Uterus (tissue), 3 donors: ENCODE measurements at regions not wholly inside any gene's neighbourhood (a gene's known extent, or its start where the extent isn't known, plus 50 kb on each side); places are given as distances from the start of the nearest gene placed in this dataset.

Source experiments
- DNase-seq, 2 donors: peaks; one replicate each; pipeline ENCODE4 v3.0.0-alpha.2; 2019 to 2020
- H3K27ac ChIP-seq, 2 donors: fragments of 200-600 bp; sonication (generic); 1 replicate in 1 of 2; 2 replicates in 1 of 2; pipeline ENCODE4 v1.5.1; 2016 to 2018
- H3K27me3 ChIP-seq, 2 donors: fragments of 200-600 bp; sonication (generic); one replicate each; pipeline ENCODE4 v1.5.1; 2018 to 2019; ENCODE audit warnings: control low read depth in 1 of 2
- H3K36me3 ChIP-seq, 2 donors: fragments of 200-600 bp; sonication (generic); one replicate each; pipeline ENCODE4 v1.5.1; 2019; ENCODE audit warnings: control low read depth in 1 of 2
- H3K4me1 ChIP-seq, 2 donors: fragments of 200-600 bp; sonication (generic); one replicate each; pipeline ENCODE4 v1.5.1; 2018 to 2019; ENCODE audit warnings: control low read depth in 1 of 2
- H3K4me3 ChIP-seq, 2 donors: fragments of 200-600 bp; sonication (generic); 1 replicate in 1 of 2; 2 replicates in 1 of 2; pipeline ENCODE4 v1.5.1; 2018 to 2019; ENCODE audit warnings: mild to moderate bottlenecking in 1 of 2
- H3K9me3 ChIP-seq, 2 donors: fragments of 200-600 bp; sonication (generic); one replicate each; pipeline ENCODE4 v1.5.1; 2019; ENCODE audit warnings: control low read depth in 1 of 2
- POLR2A ChIP-seq, 2 donors: fragments of 450-650 bp; IDR thresholded peaks; one replicate each; pipeline ENCODE4 v1.6.1; 2016; ENCODE audit warnings: antibody characterized with exemption in 2 of 2, mild to moderate bottlenecking in 1 of 2, moderate library complexity in 1 of 2
- intact Hi-C: fragments of 100-400 bp; cut with DNase I; formaldehyde crosslinking; loops from one replicate; pipeline ENCODE4 v1.15.1; 2023; ENCODE audit warnings: low total_unique reads
- TF ChIP-seq, protein P1 (sequence below), 4 experiments: fragments of 200-600 bp in 2 of 4; fragments of 450-650 bp in 2 of 4; sonication (generic) in 2 of 4; IDR thresholded peaks; one replicate each; pipeline ENCODE4 v1.5.1; 2016 to 2019; ENCODE audit warnings: antibody characterized with exemption in 4 of 4, mild to moderate bottlenecking in 2 of 4, moderate library complexity in 1 of 4
- donor health status: DM: yes; HTN: yes; CAD: no.

DNA sequence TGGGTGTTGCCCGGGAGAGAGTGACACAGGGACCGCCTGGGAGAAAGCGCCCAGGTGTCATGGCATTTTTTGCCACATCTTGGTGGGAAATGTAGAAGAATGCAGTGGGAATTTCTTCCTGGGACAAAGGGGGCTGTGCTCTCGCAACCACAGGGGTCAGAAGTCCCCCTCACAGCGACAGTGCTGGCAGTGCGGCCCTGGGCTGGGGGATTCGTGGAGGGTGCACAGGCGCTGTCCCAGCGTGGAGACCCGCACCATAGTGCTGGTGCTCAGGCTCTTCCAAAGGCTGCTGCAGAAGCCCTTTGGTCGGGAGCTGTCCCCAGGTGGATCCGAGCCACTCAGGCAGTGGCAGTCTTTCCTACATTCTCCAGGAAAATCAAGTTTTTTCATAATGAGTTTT lies 128.8 kb upstream of the SOX11 start:
- Histone ChIP-seq H3K9me3 (no peaks in the 10 kb centered on the region), H3K27me3 (no peaks in the 10 kb centered on the region), H3K27ac (no peak overlapping the region), H3K4me3 (no peak overlapping the region), H3K4me1 (no peaks in the 10 kb centered on the region), H3K36me3 (no peaks in the 10 kb centered on the region)
- no peak for DNase-seq
- intact Hi-C loops = no loop called here
- TF ChIP-seq, protein P1, sequence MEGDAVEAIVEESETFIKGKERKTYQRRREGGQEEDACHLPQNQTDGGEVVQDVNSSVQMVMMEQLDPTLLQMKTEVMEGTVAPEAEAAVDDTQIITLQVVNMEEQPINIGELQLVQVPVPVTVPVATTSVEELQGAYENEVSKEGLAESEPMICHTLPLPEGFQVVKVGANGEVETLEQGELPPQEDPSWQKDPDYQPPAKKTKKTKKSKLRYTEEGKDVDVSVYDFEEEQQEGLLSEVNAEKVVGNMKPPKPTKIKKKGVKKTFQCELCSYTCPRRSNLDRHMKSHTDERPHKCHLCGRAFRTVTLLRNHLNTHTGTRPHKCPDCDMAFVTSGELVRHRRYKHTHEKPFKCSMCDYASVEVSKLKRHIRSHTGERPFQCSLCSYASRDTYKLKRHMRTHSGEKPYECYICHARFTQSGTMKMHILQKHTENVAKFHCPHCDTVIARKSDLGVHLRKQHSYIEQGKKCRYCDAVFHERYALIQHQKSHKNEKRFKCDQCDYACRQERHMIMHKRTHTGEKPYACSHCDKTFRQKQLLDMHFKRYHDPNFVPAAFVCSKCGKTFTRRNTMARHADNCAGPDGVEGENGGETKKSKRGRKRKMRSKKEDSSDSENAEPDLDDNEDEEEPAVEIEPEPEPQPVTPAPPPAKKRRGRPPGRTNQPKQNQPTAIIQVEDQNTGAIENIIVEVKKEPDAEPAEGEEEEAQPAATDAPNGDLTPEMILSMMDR (IDR thresholded peaks at IDR 0.05) = no peak
- no peak for TF ChIP-seq POLR2A (IDR thresholded peaks at IDR 0.05)

DNA sequence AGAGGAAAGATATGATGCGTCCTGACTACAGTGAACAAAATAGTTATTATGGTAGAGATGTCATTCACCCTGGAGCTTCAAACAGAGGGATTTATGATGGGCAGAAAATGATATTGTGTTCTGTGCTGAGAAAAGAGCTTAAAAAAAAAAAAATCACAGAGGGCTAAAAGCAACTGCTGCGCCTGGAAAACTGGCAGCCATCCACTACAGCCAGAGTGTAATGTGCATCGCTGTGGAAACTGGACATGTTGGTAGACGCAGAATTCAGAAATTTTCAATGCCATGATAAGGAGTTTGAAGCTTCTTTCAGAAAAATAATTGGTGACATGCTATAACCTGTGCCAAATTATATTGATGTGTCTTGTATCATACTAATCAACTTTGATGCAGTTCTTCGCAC lies 122.9 kb upstream of the SOX11 start:
- Histone ChIP-seq H3K27ac (no peak overlapping the region), H3K36me3 (no peaks in the 10 kb centered on the region), H3K4me1 (no peaks in the 10 kb centered on the region), H3K4me3 (no peak overlapping the region), H3K9me3 (no peaks in the 10 kb centered on the region), H3K27me3 (no peaks in the 10 kb centered on the region)
- intact Hi-C loops = no loop called here
- TF ChIP-seq, protein P1 (IDR thresholded peaks at IDR 0.05) = no peak
- no peak for TF ChIP-seq POLR2A (IDR thresholded peaks at IDR 0.05)
- DNase-seq = no peak

DNA sequence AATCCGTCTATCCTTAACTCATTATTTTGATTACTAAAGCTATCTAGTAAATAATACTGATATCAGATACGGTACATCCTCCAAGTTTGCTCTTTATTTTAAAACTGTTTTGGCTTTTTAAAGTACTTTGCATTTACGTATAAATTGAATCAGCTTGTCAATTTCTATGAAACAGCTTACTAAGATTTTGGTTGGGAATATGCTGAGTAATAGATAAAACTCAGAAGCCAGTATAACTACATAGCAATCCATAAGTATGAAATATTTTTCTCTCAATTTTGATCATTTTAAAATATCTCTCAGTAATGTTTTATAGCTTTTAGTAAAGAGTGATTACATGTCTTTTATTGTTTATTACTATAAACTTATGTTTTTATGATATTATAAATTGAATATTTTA lies 116.2 kb upstream of the SOX11 start:
- Histone ChIP-seq H3K27me3 (no peaks in the 10 kb centered on the region), H3K9me3 (no peaks in the 10 kb centered on the region), H3K4me3 (no peak overlapping the region), H3K36me3 (no peaks in the 10 kb centered on the region), H3K27ac (no peak overlapping the region), H3K4me1 (no peaks in the 10 kb centered on the region)
- TF ChIP-seq POLR2A (IDR thresholded peaks at IDR 0.05) = no peak
- TF ChIP-seq, protein P1 (IDR thresholded peaks at IDR 0.05) = no peak
- DNase-seq = no peak
- intact Hi-C loops = no loop called here

DNA sequence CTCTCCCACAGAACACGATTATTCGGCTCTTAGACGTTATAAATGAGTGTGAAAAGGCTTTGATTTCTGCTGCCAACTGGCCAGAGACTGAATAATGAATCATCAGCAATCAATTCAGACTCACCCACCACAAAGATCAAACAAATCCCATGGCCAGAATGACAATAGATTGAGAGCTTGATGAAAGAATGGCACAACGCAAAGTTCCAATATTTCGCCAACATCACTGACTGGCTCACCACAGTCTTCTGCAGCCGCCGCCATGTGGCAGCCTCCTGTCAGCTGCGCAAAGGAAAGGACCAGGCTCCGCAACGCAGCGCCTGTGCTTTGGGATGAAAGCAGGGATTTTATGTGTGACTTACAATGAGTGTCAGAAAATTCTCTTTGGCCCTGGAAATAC lies 104.4 kb upstream of the SOX11 start:
- DNase-seq = no peak
- Histone ChIP-seq H3K4me1 (no peaks in the 10 kb centered on the region), H3K4me3 (no peak overlapping the region), H3K27ac (no peak overlapping the region), H3K27me3 (no peaks in the 10 kb centered on the region), H3K9me3 (no peaks in the 10 kb centered on the region), H3K36me3 (no peaks in the 10 kb centered on the region)
- TF ChIP-seq POLR2A (IDR thresholded peaks at IDR 0.05) = no peak
- TF ChIP-seq, protein P1 (IDR thresholded peaks at IDR 0.05) = no peak
- intact Hi-C loops = no loop called here

DNA sequence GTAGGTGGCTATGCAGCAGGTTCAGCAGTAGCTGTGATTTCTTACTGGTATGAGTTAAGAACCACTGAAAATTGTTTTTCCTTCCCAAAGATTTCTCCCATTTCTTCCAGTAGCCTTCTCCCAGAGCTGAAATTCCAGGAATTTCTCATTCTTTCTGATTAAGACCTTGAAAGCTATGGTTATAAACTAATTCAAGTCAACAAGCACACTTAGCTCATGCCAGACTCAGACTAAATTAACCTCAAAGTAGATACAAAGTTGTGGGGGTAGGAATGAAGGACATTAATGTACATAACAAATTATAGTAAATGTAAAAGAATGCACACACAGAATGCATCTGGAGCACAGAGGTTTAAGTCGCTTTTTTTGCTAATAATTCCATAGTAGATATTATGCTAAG lies 103.6 kb upstream of the SOX11 start:
- Histone ChIP-seq H3K27me3 (no peaks in the 10 kb centered on the region), H3K9me3 (no peaks in the 10 kb centered on the region), H3K36me3 (no peaks in the 10 kb centered on the region), H3K27ac (no peak overlapping the region), H3K4me1 (no peaks in the 10 kb centered on the region), H3K4me3 (no peak overlapping the region)
- intact Hi-C loops = no loop called here
- no peak for DNase-seq
- TF ChIP-seq, protein P1 (IDR thresholded peaks at IDR 0.05) = no peak
- no peak for TF ChIP-seq POLR2A (IDR thresholded peaks at IDR 0.05)
